HCT116 (cell line): ENCODE measurements at regions not wholly inside any gene's neighbourhood (a gene's known extent, or its start where the extent isn't known, plus 50 kb on each side); places are given as distances from the start of the nearest gene placed in this dataset.

Experiments used
- ATAC-seq: fragments of 200-7000 bp; cut with Tn5 transposase; 2 replicates; pipeline ENCODE4 v1.9.1; 2020; ENCODE audit warnings: mild to moderate bottlenecking, moderate library complexity
- BruUV-seq: library from RNA; stranded (reverse); fragments of 400-500 nt; replicated peaks from 2 replicates; lab custom pipeline; 2021; lab: Mats Ljungman, UMichigan
- CTCF ChIA-PET: fragments of 300-600 bp; sonication (Branson Sonifier 250); formaldehyde crosslinking; loops from one replicate; lab custom pipeline; 2021; ENCODE audit warnings: antibody characterized with exemption; lab: Charles Lee
- POLR2A ChIA-PET: fragments of 300-600, 350-600 bp; sonication (Branson Sonifier 250); formaldehyde crosslinking; loops from one replicate; lab custom pipeline; 2021; ENCODE audit warnings: antibody characterized with exemption; lab: Charles Lee
- RAD21 ChIA-PET, 2 experiments: fragments of 300-600 bp; sonication (Branson Sonifier 250); formaldehyde crosslinking; loops; one replicate each; lab custom pipeline; 2023; ENCODE audit warnings: low total read pairs in 2 of 2; ENCODE audit not compliant: uncharacterized antibody in 2 of 2, unreplicated experiment in 2 of 2, low non-redundant PET in 1 of 2; lab: Charles Lee
- DNase-seq: peaks from one replicate; pipeline ENCODE4 v3.0.0-alpha.2; 2010; ENCODE audit warnings: low read depth, low spot score
- H2AFZ ChIP-seq: fragments of 200-600 bp; shearing (Covaris generic), sonication (generic); 2 replicates; pipeline ENCODE4 v1.6.1; 2017; ENCODE audit warnings: low read depth, mixed run types, mixed read lengths, antibody characterized with exemption, low read length; ENCODE audit not compliant: poor library complexity, severe bottlenecking
- H3K27ac ChIP-seq: 2 replicates; pipeline ENCODE4 v1.5.1; 2012; ENCODE audit warnings: low read depth, low read length
- H3K27me3 ChIP-seq: fragments of 200-600 bp; sonication (generic); 2 replicates; pipeline ENCODE4 v1.6.1; 2016; ENCODE audit warnings: mixed run types, low read length, mixed read lengths; ENCODE audit not compliant: insufficient read depth
- H3K36me3 ChIP-seq, 2 experiments: fragments of 200-500 bp in 1 of 2; fragments of 200-600 bp in 1 of 2; sonication (Bioruptor generic) in 1 of 2; sonication (generic) in 1 of 2; 2 replicates each; pipeline versions ENCODE4 v1.5.1 to v1.6.1; 2014 to 2016; ENCODE audit warnings: low read length in 2 of 2, inconsistent platforms in 1 of 2, mixed read lengths in 1 of 2, mixed run types in 1 of 2; ENCODE audit not compliant: insufficient read depth in 2 of 2, control insufficient read depth in 1 of 2
- H3K4me1 ChIP-seq, 2 experiments: fragments of 200-600 bp in 1 of 2; sonication (generic) in 1 of 2; 2 replicates each; pipeline versions ENCODE4 v1.5.1 to v1.6.1; 2012 to 2017; ENCODE audit warnings: low read length in 2 of 2, inconsistent platforms in 1 of 2, mild to moderate bottlenecking in 1 of 2, mixed read lengths in 1 of 2, mixed run types in 1 of 2, moderate library complexity in 1 of 2; ENCODE audit not compliant: insufficient read depth in 2 of 2, control insufficient read depth in 1 of 2
- H3K4me2 ChIP-seq: fragments of 200-600 bp; sonication (generic); 2 replicates; pipeline ENCODE4 v1.6.1; 2017; ENCODE audit warnings: mixed run types, low read length, mixed read lengths
- H3K4me3 ChIP-seq, 2 experiments: fragments of 200-600 bp in 1 of 2; sonication (generic) in 1 of 2; replicated peaks in 1 of 2; 2 replicates each; pipeline ENCODE4 v1.5.1; 2011 to 2016; ENCODE audit warnings: low read length in 2 of 2, control low read depth in 1 of 2, low read depth in 1 of 2, mild to moderate bottlenecking in 1 of 2, mixed read lengths in 1 of 2, mixed run types in 1 of 2
- H3K79me2 ChIP-seq: fragments of 200-600 bp; sonication (generic); 2 replicates; pipeline ENCODE4 v1.6.1; 2017; ENCODE audit warnings: mild to moderate bottlenecking, mixed run types, low read length, moderate library complexity, mixed read lengths; ENCODE audit not compliant: insufficient read depth
- H3K9ac ChIP-seq: fragments of 200-600 bp; sonication (generic); 2 replicates; pipeline ENCODE4 v1.6.1; 2016; ENCODE audit warnings: low read length, mixed read lengths
- H3K9me2 ChIP-seq: fragments of 200-600 bp; sonication (generic), shearing (Covaris generic); 2 replicates; pipeline ENCODE4 v1.6.1; 2017; ENCODE audit warnings: mixed run types, mild to moderate bottlenecking, moderate library complexity; ENCODE audit not compliant: insufficient read depth
- H3K9me3 ChIP-seq, 2 experiments: fragments of 200-500 bp in 1 of 2; fragments of 200-600 bp in 1 of 2; sonication (Bioruptor generic) in 1 of 2; sonication (generic) in 1 of 2; 2 replicates each; pipeline ENCODE4 v1.6.1; 2014 to 2017; ENCODE audit warnings: low read length in 2 of 2, mixed read lengths in 2 of 2, inconsistent platforms in 1 of 2, low read depth in 1 of 2, mild to moderate bottlenecking in 1 of 2, mixed run types in 1 of 2, moderate library complexity in 1 of 2; ENCODE audit not compliant: control insufficient read depth in 1 of 2, insufficient read depth in 1 of 2
- H4K20me1 ChIP-seq: fragments of 200-600 bp; sonication (generic), shearing (Covaris generic); 2 replicates; pipeline ENCODE4 v1.6.1; 2017; ENCODE audit warnings: mixed run types, mild to moderate bottlenecking, moderate library complexity; ENCODE audit not compliant: insufficient read depth
- CBX3 ChIP-seq: IDR thresholded peaks from 2 replicates; pipeline ENCODE4 v1.6.1; 2012; ENCODE audit warnings: low read depth
- CEBPB ChIP-seq: IDR thresholded peaks from 2 replicates; pipeline ENCODE4 v1.6.1; 2012; ENCODE audit warnings: low read depth
- EGR1 ChIP-seq: IDR thresholded peaks from 2 replicates; pipeline ENCODE4 v1.6.1; 2012; ENCODE audit warnings: low read depth
- ELF1 ChIP-seq: IDR thresholded peaks from 2 replicates; pipeline ENCODE4 v1.6.1; 2012; ENCODE audit warnings: low read depth, borderline replicate concordance
- EZH2 ChIP-seq: fragments of 200-600 bp; sonication (generic); IDR thresholded peaks from 2 replicates; pipeline ENCODE4 v1.6.1; 2017; ENCODE audit warnings: antibody characterized with exemption, mixed run types
- EZH2phosphoT487 ChIP-seq: fragments of 200-600 bp; IDR thresholded peaks from 2 replicates; pipeline ENCODE4 v1.6.1; 2018; ENCODE audit warnings: antibody characterized with exemption, borderline replicate concordance
- JUND ChIP-seq: IDR thresholded peaks from 2 replicates; pipeline ENCODE4 v1.6.1; 2012
- POLR2A ChIP-seq: IDR thresholded peaks from 2 replicates; pipeline ENCODE4 v1.7.0; 2011; ENCODE audit warnings: borderline replicate concordance; ENCODE audit not compliant: insufficient read depth, insufficient read length; ENCODE audit errors: extremely low read depth
- POLR2AphosphoS5 ChIP-seq: IDR thresholded peaks from 2 replicates; pipeline ENCODE4 v1.6.1; 2011; ENCODE audit warnings: mild to moderate bottlenecking, low read depth, low read length, moderate library complexity
- RAD21 ChIP-seq: IDR thresholded peaks from 2 replicates; pipeline ENCODE4 v1.6.1; 2012; ENCODE audit warnings: low read depth, mild to moderate bottlenecking
- REST ChIP-seq: IDR thresholded peaks from 2 replicates; pipeline ENCODE4 v1.6.1; 2012; ENCODE audit warnings: low read depth
- SIN3A ChIP-seq: IDR thresholded peaks from 2 replicates; pipeline ENCODE4 v1.6.1; 2012; ENCODE audit warnings: low read depth
- SP1 ChIP-seq: IDR thresholded peaks from 2 replicates; pipeline ENCODE4 v1.6.1; 2012; ENCODE audit warnings: low read depth
- SRF ChIP-seq: IDR thresholded peaks from 2 replicates; pipeline ENCODE4 v1.6.1; 2012; ENCODE audit warnings: low read depth
- TCF7L2 ChIP-seq: IDR thresholded peaks from 2 replicates; pipeline ENCODE4 v1.7.0; 2011; ENCODE audit warnings: borderline replicate concordance, inconsistent platforms; ENCODE audit not compliant: insufficient read depth, insufficient read length; ENCODE audit errors: extremely low read depth
- YY1 ChIP-seq: IDR thresholded peaks from 2 replicates; pipeline ENCODE4 v1.6.1; 2011; ENCODE audit warnings: low read length, low read depth, moderate library complexity, mild to moderate bottlenecking; ENCODE audit not compliant: insufficient replicate concordance; ENCODE audit errors: extremely low read depth
- ZFX ChIP-seq: fragments of 450-650 bp; IDR thresholded peaks from 2 replicates; pipeline ENCODE4 v1.6.1; 2017
- intact Hi-C: fragments of 100-400 bp; cut with micrococcal nuclease; formaldehyde crosslinking; loops from 2 replicates; pipeline ENCODE4 v1.10.0; 2022
- TF ChIP-seq, protein P1 (sequence below): IDR thresholded peaks from 2 replicates; pipeline ENCODE4 v1.6.1; 2012
- TF ChIP-seq, protein P2 (sequence below): IDR thresholded peaks from 2 replicates; pipeline ENCODE4 v1.6.1; 2012
- TF ChIP-seq, protein P3 (sequence below): IDR thresholded peaks from 2 replicates; pipeline ENCODE4 v1.6.1; 2011; ENCODE audit warnings: mild to moderate bottlenecking, low read length, moderate library complexity; ENCODE audit not compliant: insufficient replicate concordance; ENCODE audit errors: extremely low read depth

DNA sequence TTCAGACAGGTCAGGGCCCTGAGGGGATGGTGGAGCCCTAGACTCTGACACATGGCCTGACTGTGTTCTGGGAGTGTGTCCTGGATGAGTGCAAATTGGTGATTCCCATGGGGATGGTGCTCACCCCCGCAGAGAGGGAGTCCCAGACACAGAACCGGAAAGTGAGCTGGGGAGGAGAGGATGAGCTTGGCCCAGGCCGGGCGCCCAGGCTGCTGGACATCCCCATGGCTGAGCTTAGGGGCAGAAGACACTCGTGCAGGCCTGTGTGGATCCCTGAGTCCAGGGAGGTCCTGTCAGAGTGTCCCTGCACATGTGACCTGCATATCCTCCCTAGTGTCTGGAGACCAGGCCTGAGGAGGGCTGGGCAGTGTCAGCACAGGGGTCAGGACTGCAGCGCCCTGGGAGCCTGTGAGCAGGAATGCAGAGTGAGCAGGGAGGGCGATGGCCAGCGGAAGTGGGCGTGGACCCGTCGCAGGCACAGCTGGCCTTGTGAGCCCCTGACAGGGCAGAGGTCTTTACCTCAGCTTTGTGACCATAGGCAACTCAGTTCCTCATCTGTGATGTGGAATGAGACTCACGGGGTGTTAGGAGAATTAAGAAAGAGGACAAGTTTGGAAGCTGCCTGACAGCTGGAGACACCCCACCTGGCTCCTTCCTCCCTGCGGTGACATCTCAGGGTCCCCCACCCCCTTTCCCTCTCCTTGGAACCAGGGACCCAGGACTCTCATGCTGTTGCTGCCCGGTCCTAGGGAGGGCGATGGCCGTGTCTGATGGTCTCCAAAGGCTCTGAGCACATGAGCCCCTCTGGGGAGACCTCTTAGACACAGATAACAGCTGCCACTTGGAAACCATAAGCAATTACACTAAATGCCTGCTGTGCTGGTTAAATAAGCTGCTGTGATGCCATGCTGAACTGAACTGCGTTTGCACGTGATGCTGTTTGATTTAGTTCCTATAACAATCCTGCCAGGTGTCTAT lies 62.6 kb upstream of the HS6ST1 start:
- ChIA-PET CTCF (no interaction called here), RAD21 (no interaction called here), POLR2A (no interaction called here)
- Histone ChIP-seq H3K4me1 (peaks cover 0 to 6% of the 10 kb centered on the region in 2 experiments; a peak in 2 of 4 replicates), H3K27ac (no peak overlapping the region), H3K79me2 (no peaks in the 10 kb centered on the region), H4K20me1 (no peaks in the 10 kb centered on the region), H3K4me3 (no peak overlapping the region), H2AFZ (no peak overlapping the region), H3K9me2 (no peaks in the 10 kb centered on the region), H3K4me2 (no peak overlapping the region), H3K9ac (no peak overlapping the region), H3K36me3 (no peaks in the 10 kb centered on the region), H3K27me3 (no peaks in the 10 kb centered on the region), H3K9me3 (no peaks in the 10 kb centered on the region)
- intact Hi-C loops: no loop called here
- no peak for DNase-seq
- TF ChIP-seq JUND (no peak), SP1 (no peak), TCF7L2 (no peak), EZH2phosphoT487 (no peak), ZFX (no peak), CEBPB (no peak), CBX3 (no peak), EZH2 (no peak), SIN3A (no peak), ELF1 (no peak), EGR1 (no peak), REST (no peak), POLR2A (no peak), RAD21 (no peak), SRF (no peak), YY1 (no peak), POLR2AphosphoS5 (no peak)
- TF ChIP-seq, protein P1, sequence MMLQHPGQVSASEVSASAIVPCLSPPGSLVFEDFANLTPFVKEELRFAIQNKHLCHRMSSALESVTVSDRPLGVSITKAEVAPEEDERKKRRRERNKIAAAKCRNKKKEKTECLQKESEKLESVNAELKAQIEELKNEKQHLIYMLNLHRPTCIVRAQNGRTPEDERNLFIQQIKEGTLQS: no peak
- TF ChIP-seq, protein P2, sequence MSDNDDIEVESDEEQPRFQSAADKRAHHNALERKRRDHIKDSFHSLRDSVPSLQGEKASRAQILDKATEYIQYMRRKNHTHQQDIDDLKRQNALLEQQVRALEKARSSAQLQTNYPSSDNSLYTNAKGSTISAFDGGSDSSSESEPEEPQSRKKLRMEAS: no peak
- TF ChIP-seq, protein P3, sequence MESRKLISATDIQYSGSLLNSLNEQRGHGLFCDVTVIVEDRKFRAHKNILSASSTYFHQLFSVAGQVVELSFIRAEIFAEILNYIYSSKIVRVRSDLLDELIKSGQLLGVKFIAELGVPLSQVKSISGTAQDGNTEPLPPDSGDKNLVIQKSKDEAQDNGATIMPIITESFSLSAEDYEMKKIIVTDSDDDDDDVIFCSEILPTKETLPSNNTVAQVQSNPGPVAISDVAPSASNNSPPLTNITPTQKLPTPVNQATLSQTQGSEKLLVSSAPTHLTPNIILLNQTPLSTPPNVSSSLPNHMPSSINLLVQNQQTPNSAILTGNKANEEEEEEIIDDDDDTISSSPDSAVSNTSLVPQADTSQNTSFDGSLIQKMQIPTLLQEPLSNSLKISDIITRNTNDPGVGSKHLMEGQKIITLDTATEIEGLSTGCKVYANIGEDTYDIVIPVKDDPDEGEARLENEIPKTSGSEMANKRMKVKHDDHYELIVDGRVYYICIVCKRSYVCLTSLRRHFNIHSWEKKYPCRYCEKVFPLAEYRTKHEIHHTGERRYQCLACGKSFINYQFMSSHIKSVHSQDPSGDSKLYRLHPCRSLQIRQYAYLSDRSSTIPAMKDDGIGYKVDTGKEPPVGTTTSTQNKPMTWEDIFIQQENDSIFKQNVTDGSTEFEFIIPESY: no peak
- BruUV-seq: no TSS peak
- ATAC-seq: no peak
